ENCODE measurements at regions not wholly inside any gene's neighbourhood (a gene's known extent, or its start where the extent isn't known, plus 50 kb on each side); places are given as distances from the start of the nearest gene placed in this dataset.
A peak's percentile ranks its signal among the peaks of the same experiment; 100 is the strongest.

- no peak for DNase-seq (ENCODE audit: low read depth)
- TF ChIP-seq, protein P1, sequence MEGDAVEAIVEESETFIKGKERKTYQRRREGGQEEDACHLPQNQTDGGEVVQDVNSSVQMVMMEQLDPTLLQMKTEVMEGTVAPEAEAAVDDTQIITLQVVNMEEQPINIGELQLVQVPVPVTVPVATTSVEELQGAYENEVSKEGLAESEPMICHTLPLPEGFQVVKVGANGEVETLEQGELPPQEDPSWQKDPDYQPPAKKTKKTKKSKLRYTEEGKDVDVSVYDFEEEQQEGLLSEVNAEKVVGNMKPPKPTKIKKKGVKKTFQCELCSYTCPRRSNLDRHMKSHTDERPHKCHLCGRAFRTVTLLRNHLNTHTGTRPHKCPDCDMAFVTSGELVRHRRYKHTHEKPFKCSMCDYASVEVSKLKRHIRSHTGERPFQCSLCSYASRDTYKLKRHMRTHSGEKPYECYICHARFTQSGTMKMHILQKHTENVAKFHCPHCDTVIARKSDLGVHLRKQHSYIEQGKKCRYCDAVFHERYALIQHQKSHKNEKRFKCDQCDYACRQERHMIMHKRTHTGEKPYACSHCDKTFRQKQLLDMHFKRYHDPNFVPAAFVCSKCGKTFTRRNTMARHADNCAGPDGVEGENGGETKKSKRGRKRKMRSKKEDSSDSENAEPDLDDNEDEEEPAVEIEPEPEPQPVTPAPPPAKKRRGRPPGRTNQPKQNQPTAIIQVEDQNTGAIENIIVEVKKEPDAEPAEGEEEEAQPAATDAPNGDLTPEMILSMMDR (IDR thresholded peaks at IDR 0.05; ENCODE audit: insufficient read depth, low read depth, low read length, missing control alignments) = no peak
- H3K4me3 ChIP-seq (ENCODE audit: low read depth, low read length) = no peak overlapping the region
Measured at GRCh38 chr4:138899999-138900398, 115.6 kb upstream of the NOCT start.

DNA sequence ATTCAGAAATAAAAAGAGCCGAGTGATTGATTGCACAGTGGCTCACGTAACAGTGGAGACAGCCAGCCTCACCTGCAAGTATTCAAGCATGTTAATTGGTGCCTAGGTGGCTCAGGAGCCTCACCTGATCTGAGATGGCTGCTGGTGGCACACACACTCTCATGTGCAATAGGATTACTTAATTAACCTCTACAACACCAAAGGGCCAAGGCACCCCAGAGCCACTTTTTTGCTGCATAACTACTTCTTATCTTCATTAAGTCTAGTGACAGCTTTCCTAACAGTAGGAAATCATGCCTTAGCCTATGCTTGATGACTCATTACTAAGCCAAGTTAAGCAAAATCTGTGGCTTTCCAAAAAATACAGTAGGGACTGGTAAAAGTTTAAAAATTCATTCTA, 117.3 kb upstream of the NOCT start:
- no peak overlapping the region for H3K4me3 ChIP-seq (ENCODE audit: low read depth, low read length)
- TF ChIP-seq, protein P1 (IDR thresholded peaks at IDR 0.05; ENCODE audit: insufficient read depth, low read depth, low read length, missing control alignments) = no peak
- DNase-seq (ENCODE audit: low read depth) = no peak

- TF ChIP-seq, protein P1 (IDR thresholded peaks at IDR 0.05; ENCODE audit: insufficient read depth, low read depth, low read length, missing control alignments) = no peak
- DNase-seq (ENCODE audit: low read depth) = no peak
- H3K4me3 ChIP-seq (ENCODE audit: low read depth, low read length) = no peak overlapping the region
Measured at GRCh38 chr4:138897811-138898226, 117.8 kb upstream of the NOCT start.

GRCh38 chr4:138894709-138895108, 120.9 kb upstream of the NOCT start:
- no peak overlapping the region for H3K4me3 ChIP-seq (ENCODE audit: low read depth, low read length)
- DNase-seq (ENCODE audit: low read depth) = no peak

GRCh38 chr4:138894011-138894410, 121.6 kb upstream of the NOCT start:
- H3K4me3 ChIP-seq (ENCODE audit: low read depth, low read length) = no peak overlapping the region
- DNase-seq (ENCODE audit: low read depth) = no peak
- TF ChIP-seq, protein P1 (IDR thresholded peaks at IDR 0.05; ENCODE audit: insufficient read depth, low read depth, low read length, missing control alignments) = no peak

More at GRCh38 chr4:138894709-138895108, 120.9 kb upstream of the NOCT start:
- TF ChIP-seq, protein P1 (IDR thresholded peaks at IDR 0.05; ENCODE audit: insufficient read depth, low read depth, low read length, missing control alignments) = no peak

- TF ChIP-seq, protein P1 (IDR thresholded peaks at IDR 0.05; ENCODE audit: insufficient read depth, low read depth, low read length, missing control alignments) = no peak
- peak; percentile 48 for DNase-seq (ENCODE audit: low read depth)
- H3K4me3 ChIP-seq (ENCODE audit: low read depth, low read length) = no peak overlapping the region
Measured at GRCh38 chr4:138892483-138893407, 122.8 kb upstream of the NOCT start.
